ENCODE measurements at regions not wholly inside any gene's neighbourhood (a gene's known extent, or its start where the extent isn't known, plus 50 kb on each side); places are given as distances from the start of the nearest gene placed in this dataset.

DNA sequence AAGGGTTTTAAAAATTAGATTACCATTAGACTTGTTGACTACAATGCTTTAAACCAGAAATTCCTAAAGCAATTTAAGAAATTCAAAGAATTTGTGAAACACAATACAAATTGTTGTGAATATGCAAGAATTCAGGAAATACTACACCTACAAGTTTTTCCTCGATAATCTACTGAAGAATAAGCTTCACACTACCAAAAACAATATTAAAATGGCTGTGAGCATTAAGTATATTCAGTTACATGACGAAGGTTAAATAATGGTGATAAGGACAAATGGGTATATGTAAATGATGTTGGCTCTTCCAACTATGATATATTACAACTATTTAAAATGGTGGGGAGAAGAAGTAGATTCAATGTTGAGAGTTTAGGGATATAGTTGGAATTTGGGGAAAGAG is 111.1 kb upstream of the HTR2C start:
- H3K4me2 ChIP-seq (ENCODE audit: control insufficient read depth, insufficient read depth): no peak overlapping the region
- DNase-seq (ENCODE audit: low read depth, low spot score): no peak
- H3K27me3 ChIP-seq (replicated peaks in 1 of 2; ENCODE audit: control insufficient read depth in 2 of 2, insufficient read depth in 2 of 2, low read length in 1 of 2): no peaks in the 10 kb centered on the region
- H3K9ac ChIP-seq (ENCODE audit: control insufficient read depth, insufficient read depth, low read length): no peak overlapping the region
- no peak overlapping the region for H3K4me3 ChIP-seq
- H2AFZ ChIP-seq (ENCODE audit: control insufficient read depth, low read depth, low read length): no peak overlapping the region
- RAD21 ChIA-PET (ENCODE audit: unreplicated experiment): no interaction called here
- no peaks in the 10 kb centered on the region for H3K4me1 ChIP-seq (ENCODE audit: control insufficient read depth, insufficient read depth, low read length)
- no peaks in the 10 kb centered on the region for H4K20me1 ChIP-seq (ENCODE audit: control insufficient read depth, insufficient read depth)
- no peaks in the 10 kb centered on the region for H3K9me3 ChIP-seq (replicated peaks; ENCODE audit: control insufficient read depth, insufficient read depth, low read length)
- no peak overlapping the region for H3K27ac ChIP-seq (ENCODE audit: control insufficient read depth, insufficient read depth)
- WGBS (ENCODE audit: insufficient coverage, insufficient replicate concordance, low lambda C conversion rate, missing lambda C conversion rate): 0% methylated on average over 2 of the region's 2 CpGs
- no peaks in the 10 kb centered on the region for H3K79me2 ChIP-seq (ENCODE audit: control insufficient read depth, insufficient read depth, low read length)
- no peaks in the 10 kb centered on the region for H3K36me3 ChIP-seq (ENCODE audit: control insufficient read depth in 2 of 2, insufficient read depth in 2 of 2, low read length in 1 of 2)
- BruUV-seq (replicated peaks): no TSS peak
- no peak for FAIRE-seq
- in situ Hi-C loops (cut with MboI) (no loop called here), intact Hi-C loops (cut with micrococcal nuclease; ENCODE audit: unreplicated experiment) (loop anchor here (5.0 kb wide), 1 partner anchor 130 kb away; no protein-coding TSS in a partner anchor)
- POLR2A ChIA-PET: no interaction called here
- SMC1A ChIA-PET (ENCODE audit: uncharacterized antibody, unreplicated experiment): no interaction called here
- no peak for ATAC-seq
- CTCF ChIA-PET: no interaction called here
- TF ChIP-seq, protein P1, sequence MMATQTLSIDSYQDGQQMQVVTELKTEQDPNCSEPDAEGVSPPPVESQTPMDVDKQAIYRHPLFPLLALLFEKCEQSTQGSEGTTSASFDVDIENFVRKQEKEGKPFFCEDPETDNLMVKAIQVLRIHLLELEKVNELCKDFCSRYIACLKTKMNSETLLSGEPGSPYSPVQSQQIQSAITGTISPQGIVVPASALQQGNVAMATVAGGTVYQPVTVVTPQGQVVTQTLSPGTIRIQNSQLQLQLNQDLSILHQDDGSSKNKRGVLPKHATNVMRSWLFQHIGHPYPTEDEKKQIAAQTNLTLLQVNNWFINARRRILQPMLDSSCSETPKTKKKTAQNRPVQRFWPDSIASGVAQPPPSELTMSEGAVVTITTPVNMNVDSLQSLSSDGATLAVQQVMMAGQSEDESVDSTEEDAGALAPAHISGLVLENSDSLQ (IDR thresholded peaks at IDR 0.05): no peak
- no peak for TF ChIP-seq NR2C1 (IDR thresholded peaks at IDR 0.05)
- no peak for TF ChIP-seq SP1 (IDR thresholded peaks at IDR 0.05; ENCODE audit: low read depth, low read length)
- TF ChIP-seq BHLHE40 (IDR thresholded peaks at IDR 0.05; ENCODE audit: borderline replicate concordance in 1 of 2, low read depth in 2 of 2, low read length in 1 of 2): no peak
- TF ChIP-seq SREBF2 (IDR thresholded peaks at IDR 0.05; ENCODE audit: low read length): no peak
- no peak for TF ChIP-seq SRF (IDR thresholded peaks at IDR 0.05; ENCODE audit: low read depth in 2 of 2, low read length in 2 of 2)
- TF ChIP-seq SPI1 (IDR thresholded peaks at IDR 0.05; ENCODE audit: borderline replicate concordance, insufficient read depth, low read depth, low read length): no peak
- TF ChIP-seq, protein P2, sequence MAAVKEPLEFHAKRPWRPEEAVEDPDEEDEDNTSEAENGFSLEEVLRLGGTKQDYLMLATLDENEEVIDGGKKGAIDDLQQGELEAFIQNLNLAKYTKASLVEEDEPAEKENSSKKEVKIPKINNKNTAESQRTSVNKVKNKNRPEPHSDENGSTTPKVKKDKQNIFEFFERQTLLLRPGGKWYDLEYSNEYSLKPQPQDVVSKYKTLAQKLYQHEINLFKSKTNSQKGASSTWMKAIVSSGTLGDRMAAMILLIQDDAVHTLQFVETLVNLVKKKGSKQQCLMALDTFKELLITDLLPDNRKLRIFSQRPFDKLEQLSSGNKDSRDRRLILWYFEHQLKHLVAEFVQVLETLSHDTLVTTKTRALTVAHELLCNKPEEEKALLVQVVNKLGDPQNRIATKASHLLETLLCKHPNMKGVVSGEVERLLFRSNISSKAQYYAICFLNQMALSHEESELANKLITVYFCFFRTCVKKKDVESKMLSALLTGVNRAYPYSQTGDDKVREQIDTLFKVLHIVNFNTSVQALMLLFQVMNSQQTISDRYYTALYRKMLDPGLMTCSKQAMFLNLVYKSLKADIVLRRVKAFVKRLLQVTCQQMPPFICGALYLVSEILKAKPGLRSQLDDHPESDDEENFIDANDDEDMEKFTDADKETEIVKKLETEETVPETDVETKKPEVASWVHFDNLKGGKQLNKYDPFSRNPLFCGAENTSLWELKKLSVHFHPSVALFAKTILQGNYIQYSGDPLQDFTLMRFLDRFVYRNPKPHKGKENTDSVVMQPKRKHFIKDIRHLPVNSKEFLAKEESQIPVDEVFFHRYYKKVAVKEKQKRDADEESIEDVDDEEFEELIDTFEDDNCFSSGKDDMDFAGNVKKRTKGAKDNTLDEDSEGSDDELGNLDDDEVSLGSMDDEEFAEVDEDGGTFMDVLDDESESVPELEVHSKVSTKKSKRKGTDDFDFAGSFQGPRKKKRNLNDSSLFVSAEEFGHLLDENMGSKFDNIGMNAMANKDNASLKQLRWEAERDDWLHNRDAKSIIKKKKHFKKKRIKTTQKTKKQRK (IDR thresholded peaks at IDR 0.05; ENCODE audit: low read depth, low read length): no peak
- TF ChIP-seq DPF2 (IDR thresholded peaks at IDR 0.05): no peak
- TF ChIP-seq, protein P3, sequence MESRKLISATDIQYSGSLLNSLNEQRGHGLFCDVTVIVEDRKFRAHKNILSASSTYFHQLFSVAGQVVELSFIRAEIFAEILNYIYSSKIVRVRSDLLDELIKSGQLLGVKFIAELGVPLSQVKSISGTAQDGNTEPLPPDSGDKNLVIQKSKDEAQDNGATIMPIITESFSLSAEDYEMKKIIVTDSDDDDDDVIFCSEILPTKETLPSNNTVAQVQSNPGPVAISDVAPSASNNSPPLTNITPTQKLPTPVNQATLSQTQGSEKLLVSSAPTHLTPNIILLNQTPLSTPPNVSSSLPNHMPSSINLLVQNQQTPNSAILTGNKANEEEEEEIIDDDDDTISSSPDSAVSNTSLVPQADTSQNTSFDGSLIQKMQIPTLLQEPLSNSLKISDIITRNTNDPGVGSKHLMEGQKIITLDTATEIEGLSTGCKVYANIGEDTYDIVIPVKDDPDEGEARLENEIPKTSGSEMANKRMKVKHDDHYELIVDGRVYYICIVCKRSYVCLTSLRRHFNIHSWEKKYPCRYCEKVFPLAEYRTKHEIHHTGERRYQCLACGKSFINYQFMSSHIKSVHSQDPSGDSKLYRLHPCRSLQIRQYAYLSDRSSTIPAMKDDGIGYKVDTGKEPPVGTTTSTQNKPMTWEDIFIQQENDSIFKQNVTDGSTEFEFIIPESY (IDR thresholded peaks at IDR 0.05): no peak
- no peak for TF ChIP-seq BCLAF1 (IDR thresholded peaks at IDR 0.05)
- no peak for TF ChIP-seq EZH2 (IDR thresholded peaks at IDR 0.05; ENCODE audit: borderline replicate concordance, control insufficient read depth, low read depth, low read length)
- no peak for TF ChIP-seq USF2 (IDR thresholded peaks at IDR 0.05; ENCODE audit: borderline replicate concordance, low read depth, low read length)
